ENCODE measurements at regions not wholly inside any gene's neighbourhood (a gene's known extent, or its start where the extent isn't known, plus 50 kb on each side); places are given as distances from the start of the nearest gene placed in this dataset.

GRCh38 chr13:89750371-89750770 lies 1597.1 kb upstream of the MIR17HG start:
- DNase-seq (ENCODE audit: extremely low spot score in 2 of 2) = no peak
- no peaks in the 10 kb centered on the region for H3K27me3 ChIP-seq
- H3K4me3 ChIP-seq = no peak overlapping the region
- H3K4me1 ChIP-seq = no peaks in the 10 kb centered on the region
- intact Hi-C loops (cut with DNase I) = no loop called here
- no peaks in the 10 kb centered on the region for H3K9me3 ChIP-seq
- H3K36me3 ChIP-seq = no peaks in the 10 kb centered on the region
- H3K27ac ChIP-seq = no peak overlapping the region
- TF ChIP-seq POLR2A (IDR thresholded peaks at IDR 0.05) = no peak
- TF ChIP-seq CTCF (IDR thresholded peaks at IDR 0.05) = no peak
- no peak for TF ChIP-seq POLR2AphosphoS5 (IDR thresholded peaks at IDR 0.05; ENCODE audit: insufficient read depth in 1 of 2, low read depth in 1 of 2)

- H3K36me3 ChIP-seq = no peaks in the 10 kb centered on the region
- H3K4me3 ChIP-seq = no peak overlapping the region
- no peak overlapping the region for H3K27ac ChIP-seq
- no peaks in the 10 kb centered on the region for H3K27me3 ChIP-seq
- no peaks in the 10 kb centered on the region for H3K4me1 ChIP-seq
- no peaks in the 10 kb centered on the region for H3K9me3 ChIP-seq
- no peak for DNase-seq (ENCODE audit: extremely low spot score in 2 of 2)
- TF ChIP-seq POLR2A (IDR thresholded peaks at IDR 0.05) (no peak), CTCF (IDR thresholded peaks at IDR 0.05) (no peak), POLR2AphosphoS5 (IDR thresholded peaks at IDR 0.05; ENCODE audit: insufficient read depth in 1 of 2, low read depth in 1 of 2) (no peak)
- intact Hi-C loops (cut with DNase I) = no loop called here
Observed at GRCh38 chr13:89751432-89751930, 1596.0 kb upstream of the MIR17HG start.

- no peaks in the 10 kb centered on the region for H3K36me3 ChIP-seq
- no peak for DNase-seq (ENCODE audit: extremely low spot score in 2 of 2)
- TF ChIP-seq POLR2A (IDR thresholded peaks at IDR 0.05) (no peak), CTCF (IDR thresholded peaks at IDR 0.05) (no peak), POLR2AphosphoS5 (IDR thresholded peaks at IDR 0.05; ENCODE audit: insufficient read depth in 1 of 2, low read depth in 1 of 2) (no peak)
- no peak overlapping the region for H3K27ac ChIP-seq
- H3K4me1 ChIP-seq = no peaks in the 10 kb centered on the region
- no peak overlapping the region for H3K4me3 ChIP-seq
- intact Hi-C loops (cut with DNase I) = no loop called here
- H3K27me3 ChIP-seq = no peaks in the 10 kb centered on the region
- no peaks in the 10 kb centered on the region for H3K9me3 ChIP-seq
Observed at GRCh38 chr13:89752394-89752793, 1595.1 kb upstream of the MIR17HG start.

- Histone ChIP-seq H3K4me3 (no peak overlapping the region), H3K27me3 (no peaks in the 10 kb centered on the region), H3K27ac (no peak overlapping the region), H3K4me1 (no peaks in the 10 kb centered on the region), H3K36me3 (no peaks in the 10 kb centered on the region), H3K9me3 (no peaks in the 10 kb centered on the region)
- TF ChIP-seq POLR2A (IDR thresholded peaks at IDR 0.05) (no peak), POLR2AphosphoS5 (IDR thresholded peaks at IDR 0.05; ENCODE audit: insufficient read depth in 1 of 2, low read depth in 1 of 2) (no peak), CTCF (IDR thresholded peaks at IDR 0.05) (no peak)
- intact Hi-C loops (cut with DNase I) = no loop called here
- DNase-seq (ENCODE audit: extremely low spot score in 2 of 2) = no peak
Observed at GRCh38 chr13:89755729-89756492, 1591.6 kb upstream of the MIR17HG start.

- no peak for TF ChIP-seq CTCF (IDR thresholded peaks at IDR 0.05)
- TF ChIP-seq POLR2A (IDR thresholded peaks at IDR 0.05) = no peak
- no peak for TF ChIP-seq POLR2AphosphoS5 (IDR thresholded peaks at IDR 0.05; ENCODE audit: insufficient read depth in 1 of 2, low read depth in 1 of 2)
- H3K9me3 ChIP-seq = no peaks in the 10 kb centered on the region
- no peaks in the 10 kb centered on the region for H3K27me3 ChIP-seq
- no peak overlapping the region for H3K4me3 ChIP-seq
- H3K36me3 ChIP-seq = no peaks in the 10 kb centered on the region
- H3K27ac ChIP-seq = no peak overlapping the region
- intact Hi-C loops (cut with DNase I) = no loop called here
- DNase-seq (ENCODE audit: extremely low spot score in 2 of 2) = no peak
- no peaks in the 10 kb centered on the region for H3K4me1 ChIP-seq
Observed at GRCh38 chr13:89763005-89763404, 1584.5 kb upstream of the MIR17HG start.

All from vagina (tissue), 2 donors.